Keratinocyte (primary cell): ENCODE measurements at regions not wholly inside any gene's neighbourhood (a gene's known extent, or its start where the extent isn't known, plus 50 kb on each side); places are given as distances from the start of the nearest gene placed in this dataset.

Source experiments
- DNase-seq: peaks from one replicate; pipeline ENCODE4 v3.0.0-alpha.2; 2011; ENCODE audit warnings: low read depth, missing footprints, low spot score
- FAIRE-seq: peaks from 2 replicates; lab custom pipeline; 2011; peaks lifted over from hg19 to GRCh38; lab: Jason Lieb, UNC
- H2AFZ ChIP-seq: 2 replicates; pipeline ENCODE4 v1.6.0; 2012; ENCODE audit warnings: low read length, control low read depth, inconsistent platforms; ENCODE audit not compliant: control insufficient read depth
- H3K27ac ChIP-seq: 2 replicates; pipeline ENCODE4 v1.5.1; 2011; ENCODE audit warnings: low read length; ENCODE audit not compliant: control insufficient read depth, insufficient read depth
- H3K27me3 ChIP-seq: 3 replicates; pipeline ENCODE4 v1.6.0; 2011; ENCODE audit warnings: low read length; ENCODE audit not compliant: control insufficient read depth, insufficient read depth; ENCODE audit errors: extremely low read depth
- H3K36me3 ChIP-seq, 2 experiments: 2 replicates in 1 of 2; 3 replicates in 1 of 2; pipeline ENCODE4 v1.5.1; 2011; ENCODE audit warnings: low read length in 2 of 2, mild to moderate bottlenecking in 1 of 2; ENCODE audit not compliant: control insufficient read depth in 2 of 2, insufficient read depth in 2 of 2; ENCODE audit errors: extremely low read depth in 1 of 2
- H3K4me1 ChIP-seq: 3 replicates; pipeline ENCODE4 v1.5.1; 2011; ENCODE audit warnings: low read length; ENCODE audit not compliant: control insufficient read depth, insufficient read depth; ENCODE audit errors: extremely low read depth
- H3K4me2 ChIP-seq: 3 replicates; pipeline ENCODE4 v1.6.0; 2011; ENCODE audit warnings: low read depth, low read length; ENCODE audit not compliant: control insufficient read depth, insufficient read depth; ENCODE audit errors: extremely low read depth
- H3K4me3 ChIP-seq, 3 experiments: fragments of 200-600 bp in 1 of 3; sonication (generic) in 1 of 3; 2 replicates in 2 of 3; 3 replicates in 1 of 3; pipeline ENCODE4 v1.5.1; 2011 to 2016; ENCODE audit warnings: low read length in 3 of 3, mild to moderate bottlenecking in 3 of 3, control low read depth in 2 of 3, inconsistent platforms in 1 of 3, low read depth in 1 of 3, mixed read lengths in 1 of 3, mixed run types in 1 of 3, moderate library complexity in 1 of 3; ENCODE audit not compliant: control insufficient read depth in 2 of 3, insufficient read depth in 2 of 3; ENCODE audit errors: extremely low read depth in 1 of 3
- H3K79me2 ChIP-seq: 2 replicates; pipeline ENCODE4 v1.6.0; 2012; ENCODE audit warnings: low read length; ENCODE audit not compliant: control insufficient read depth, insufficient read depth
- H3K9ac ChIP-seq: 3 replicates; pipeline ENCODE4 v1.6.0; 2011; ENCODE audit warnings: low read length; ENCODE audit not compliant: control insufficient read depth, insufficient read depth; ENCODE audit errors: extremely low read depth
- H3K9me1 ChIP-seq: 3 replicates; pipeline ENCODE4 v1.6.0; 2011; ENCODE audit warnings: low read length; ENCODE audit not compliant: control insufficient read depth, insufficient read depth; ENCODE audit errors: extremely low read depth
- H3K9me3 ChIP-seq: 2 replicates; pipeline ENCODE4 v1.5.1; 2012; ENCODE audit warnings: low read depth, low read length; ENCODE audit not compliant: control insufficient read depth
- H4K20me1 ChIP-seq: 3 replicates; pipeline ENCODE4 v1.6.0; 2011; ENCODE audit warnings: low read length; ENCODE audit not compliant: control insufficient read depth, insufficient read depth; ENCODE audit errors: extremely low read depth
- CTCF ChIP-seq, 3 experiments: IDR thresholded peaks in 1 of 3; conservative IDR thresholded peaks in 1 of 3; optimal IDR thresholded peaks in 1 of 3; 2 replicates in 2 of 3; 3 replicates in 1 of 3; pipeline versions ENCODE3 to v1.5.1; 2011; ENCODE audit warnings: low read length in 3 of 3, mild to moderate bottlenecking in 3 of 3, moderate library complexity in 2 of 3, control low read depth in 1 of 3, inconsistent platforms in 1 of 3; ENCODE audit not compliant: insufficient read depth in 2 of 3; ENCODE audit errors: extremely low read depth in 1 of 3
- EZH2 ChIP-seq: IDR thresholded peaks from one replicate; pipeline ENCODE4 v1.6.1; 2012; ENCODE audit warnings: inconsistent platforms, mild to moderate bottlenecking, low read length, moderate library complexity
- dilution Hi-C: fragments of 300-500 bp; cut with MboI; formaldehyde crosslinking; loops from one replicate; pipeline ENCODE4 v1.7.0; 2020; ENCODE audit warnings: low sequenced_read_pairs; ENCODE audit not compliant: extremely low pct_ligation_motif_present

GRCh38 chr10:16260388-16260787, 176.4 kb upstream of the PTER start:
- no peaks in the 10 kb centered on the region for H3K36me3 ChIP-seq
- DNase-seq (no peak), FAIRE-seq (no peak)
- H4K20me1 ChIP-seq: no peaks in the 10 kb centered on the region
- H3K9me3 ChIP-seq: no peaks in the 10 kb centered on the region
- TF ChIP-seq EZH2 (no peak), CTCF (optimal IDR thresholded peaks at IDR 0.05 in 1 of 3, IDR thresholded peaks at IDR 0.05 in 1 of 3, conservative IDR thresholded peaks at IDR 0.05 in 1 of 3; ENCODE audit: extremely low read depth in 1 of 3, insufficient read depth in 2 of 3, low read length in 3 of 3) (no peak)
- no peaks in the 10 kb centered on the region for H3K9me1 ChIP-seq
- H3K4me3 ChIP-seq: no peak overlapping the region
- no peaks in the 10 kb centered on the region for H3K27me3 ChIP-seq
- H3K9ac ChIP-seq: no peak overlapping the region
- H3K27ac ChIP-seq: no peak overlapping the region
- no peaks in the 10 kb centered on the region for H3K79me2 ChIP-seq
- H2AFZ ChIP-seq: no peak overlapping the region
- no peak overlapping the region for H3K4me2 ChIP-seq
- dilution Hi-C loops: no loop called here
- no peaks in the 10 kb centered on the region for H3K4me1 ChIP-seq

DNA sequence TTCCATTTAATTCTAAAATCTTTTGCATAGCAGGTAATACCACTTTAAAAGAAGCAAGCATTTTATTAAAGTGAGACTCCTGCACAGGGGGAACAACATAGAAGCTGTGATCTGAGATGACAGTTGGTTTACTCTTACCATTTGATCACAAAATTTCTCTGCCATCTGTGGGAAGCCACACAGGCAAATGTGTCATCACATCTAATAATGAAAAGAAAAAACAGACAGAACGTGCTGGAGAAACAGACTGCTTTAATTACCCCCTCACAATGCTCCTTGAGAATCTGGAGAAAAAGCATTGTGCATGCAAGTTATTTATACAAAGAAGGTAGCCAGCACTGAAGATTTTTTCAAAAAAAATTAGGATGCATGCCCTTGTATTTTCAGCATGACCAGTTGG, 165.2 kb upstream of the PTER start:
- FAIRE-seq: no peak
- no peak overlapping the region for H3K4me3 ChIP-seq
- H3K9me1 ChIP-seq: no peaks in the 10 kb centered on the region
- H2AFZ ChIP-seq: no peak overlapping the region
- H3K4me1 ChIP-seq: no peaks in the 10 kb centered on the region
- H3K79me2 ChIP-seq: no peaks in the 10 kb centered on the region
- dilution Hi-C loops: no loop called here
- H4K20me1 ChIP-seq: no peaks in the 10 kb centered on the region
- no peak for DNase-seq
- no peaks in the 10 kb centered on the region for H3K36me3 ChIP-seq
- no peak overlapping the region for H3K9ac ChIP-seq
- TF ChIP-seq CTCF (optimal IDR thresholded peaks at IDR 0.05 in 1 of 3, IDR thresholded peaks at IDR 0.05 in 1 of 3, conservative IDR thresholded peaks at IDR 0.05 in 1 of 3; ENCODE audit: extremely low read depth in 1 of 3, insufficient read depth in 2 of 3, low read length in 3 of 3): no peak
- no peak for TF ChIP-seq EZH2
- H3K27me3 ChIP-seq: no peaks in the 10 kb centered on the region
- H3K27ac ChIP-seq: no peak overlapping the region
- H3K4me2 ChIP-seq: no peak overlapping the region
- no peaks in the 10 kb centered on the region for H3K9me3 ChIP-seq
